GM23338 (cell line): ENCODE measurements at regions not wholly inside any gene's neighbourhood (a gene's known extent, or its start where the extent isn't known, plus 50 kb on each side); places are given as distances from the start of the nearest gene placed in this dataset.

ENCODE experiments used
- ATAC-seq: fragments of 200-7000 bp; cut with Tn5 transposase; 3 replicates; pipeline ENCODE4 v1.9.1; 2020
- DNase-seq: peaks from one replicate; pipeline ENCODE4 v3.0.0-alpha.2; 2015; ENCODE audit warnings: low spot score
- H2AFZ ChIP-seq: fragments of 200-600 bp; sonication (generic); 2 replicates; pipeline ENCODE4 v1.8.0; 2016; ENCODE audit warnings: antibody characterized with exemption, mild to moderate bottlenecking, moderate library complexity
- H3F3A ChIP-seq: fragments of 200-600 bp; sonication (generic); replicated peaks from 2 replicates; pipeline ENCODE4 v1.8.0; 2017; ENCODE audit warnings: antibody characterized with exemption, mixed run types, low read depth
- H3K27ac ChIP-seq: fragments of 200-600 bp; sonication (generic); 2 replicates; pipeline ENCODE4 v1.6.1; 2016; ENCODE audit warnings: low read depth
- H3K27me3 ChIP-seq: fragments of 200-600 bp; sonication (generic); 2 replicates; pipeline ENCODE4 v1.8.0; 2016; ENCODE audit warnings: mild to moderate bottlenecking, mixed run types, moderate library complexity; ENCODE audit not compliant: insufficient read depth
- H3K36me3 ChIP-seq: fragments of 200-600 bp; sonication (generic); 2 replicates; pipeline ENCODE4 v1.8.0; 2016; ENCODE audit warnings: mild to moderate bottlenecking; ENCODE audit not compliant: insufficient read depth
- H3K4me1 ChIP-seq: fragments of 200-600 bp; sonication (generic); 2 replicates; pipeline ENCODE4 v1.8.0; 2016; ENCODE audit warnings: mild to moderate bottlenecking, moderate library complexity; ENCODE audit not compliant: insufficient read depth
- H3K4me2 ChIP-seq: fragments of 200-600 bp; sonication (generic); 2 replicates; pipeline ENCODE4 v1.7.1; 2017; ENCODE audit warnings: mixed run types
- H3K4me3 ChIP-seq: fragments of 200-600 bp; sonication (generic); 2 replicates; pipeline ENCODE4 v1.6.1; 2016; ENCODE audit warnings: mixed run types
- H3K79me2 ChIP-seq: fragments of 200-600 bp; sonication (generic); replicated peaks from 2 replicates; pipeline ENCODE4 v1.8.0; 2017; ENCODE audit warnings: mild to moderate bottlenecking; ENCODE audit not compliant: insufficient read depth
- H3K9me2 ChIP-seq: fragments of 200-600 bp; sonication (generic); 2 replicates; pipeline ENCODE4 v1.8.0; 2017; ENCODE audit not compliant: insufficient read depth
- H4K20me1 ChIP-seq: fragments of 200-600 bp; sonication (generic); replicated peaks from 2 replicates; pipeline ENCODE4 v1.8.0; 2017; ENCODE audit warnings: mild to moderate bottlenecking; ENCODE audit not compliant: insufficient read depth
- H3K27ac Mint-ChIP-seq: 2 replicates; pipeline ENCODE4 v1.8.0; 2020; ENCODE audit warnings: inconsistent platforms, mild to moderate bottlenecking, moderate library complexity, mixed read lengths
- H3K27me3 Mint-ChIP-seq: 3 replicates; pipeline ENCODE4 v1.8.0; 2022; ENCODE audit warnings: low read depth, mild to moderate bottlenecking, moderate library complexity, mixed read lengths, inconsistent platforms; ENCODE audit not compliant: insufficient read depth, poor library complexity
- H3K36me3 Mint-ChIP-seq: 3 replicates; pipeline ENCODE4 v1.8.0; 2021; ENCODE audit warnings: low read depth, mild to moderate bottlenecking, inconsistent platforms, moderate library complexity, mixed read lengths
- H3K4me1 Mint-ChIP-seq: 3 replicates; pipeline ENCODE4 v1.8.0; 2020; ENCODE audit warnings: mild to moderate bottlenecking, inconsistent platforms, mixed read lengths
- H3K4me3 Mint-ChIP-seq: 3 replicates; pipeline ENCODE4 v1.8.0; 2021; ENCODE audit warnings: moderate library complexity, mild to moderate bottlenecking, inconsistent platforms, mixed read lengths
- H3K9me3 Mint-ChIP-seq: 3 replicates; pipeline ENCODE4 v1.8.0; 2020; ENCODE audit warnings: moderate library complexity, mild to moderate bottlenecking, inconsistent platforms, mixed read lengths
- CREB1 ChIP-seq: fragments of 250-450 bp; sonication (Bioruptor Pico); IDR thresholded peaks from 2 replicates; pipeline ENCODE4 v1.5.0; 2020; ENCODE audit warnings: low read depth, mild to moderate bottlenecking, moderate library complexity
- ETS1 ChIP-seq: IDR thresholded peaks from 2 replicates; pipeline ENCODE4 v1.6.1; 2016; ENCODE audit warnings: antibody characterized with exemption
- EZH2phosphoT487 ChIP-seq: fragments of 200-600 bp; sonication (generic); IDR thresholded peaks from one replicate; pipeline ENCODE4 v1.8.1; 2018; ENCODE audit warnings: antibody characterized with exemption; ENCODE audit not compliant: unreplicated experiment
- NANOG ChIP-seq: IDR thresholded peaks from 2 replicates; pipeline ENCODE4 v1.6.1; 2016; ENCODE audit warnings: antibody characterized with exemption, borderline replicate concordance
- POLR2AphosphoS5 ChIP-seq: IDR thresholded peaks from 2 replicates; pipeline ENCODE4 v1.6.1; 2016; ENCODE audit warnings: antibody characterized with exemption, low read depth
- ZNF331 ChIP-seq: fragments of 250-450 bp; sonication (Bioruptor Pico); IDR thresholded peaks from 2 replicates; pipeline ENCODE4 v1.5.0; 2020; ENCODE audit warnings: low read depth, mild to moderate bottlenecking, moderate library complexity
- ZNF462 ChIP-seq: fragments of 250-450 bp; sonication (Bioruptor Pico); IDR thresholded peaks from 2 replicates; pipeline ENCODE4 v1.5.0; 2020; ENCODE audit warnings: mild to moderate bottlenecking, moderate library complexity

- TF ChIP-seq ZNF462 (CRISPR knock-in tag) = no peak
- TF ChIP-seq CREB1 = no peak
- TF ChIP-seq ETS1 = no peak
- TF ChIP-seq NANOG = no peak
- no peak for TF ChIP-seq EZH2phosphoT487
Measured at GRCh38 chr2:174654419-174654941, 56.9 kb upstream of the WIPF1 start (continued).

- H3K4me1 Mint-ChIP-seq = peaks cover 12% of the 10 kb centered on the region
- H3K27ac Mint-ChIP-seq = no peak overlapping the region
- Histone ChIP-seq H3K4me1 (no peaks in the 10 kb centered on the region), H3K27me3 (no peaks in the 10 kb centered on the region), H3F3A (no peaks in the 10 kb centered on the region), H3K4me3 (no peak overlapping the region), H3K4me2 (no peak overlapping the region), H3K36me3 (no peaks in the 10 kb centered on the region), H3K9me2 (no peaks in the 10 kb centered on the region), H4K20me1 (no peaks in the 10 kb centered on the region), H3K27ac (no peak overlapping the region), H3K79me2 (no peaks in the 10 kb centered on the region), H2AFZ (no peak overlapping the region)
- no peak for ATAC-seq
- no peak for DNase-seq
- peaks cover 3% of the 10 kb centered on the region for H3K27me3 Mint-ChIP-seq
- no peak overlapping the region for H3K4me3 Mint-ChIP-seq
- H3K36me3 Mint-ChIP-seq = no peaks in the 10 kb centered on the region
- no peaks in the 10 kb centered on the region for H3K9me3 Mint-ChIP-seq
- TF ChIP-seq ZNF331 (CRISPR knock-in tag) (no peak), CREB1 (no peak), EZH2phosphoT487 (no peak), POLR2AphosphoS5 (no peak), ETS1 (no peak), ZNF462 (CRISPR knock-in tag) (no peak), NANOG (no peak)
Measured at GRCh38 chr2:174648896-174649295, 51.3 kb upstream of the WIPF1 start.
